ENCODE measurements at regions not wholly inside any gene's neighbourhood (a gene's known extent, or its start where the extent isn't known, plus 50 kb on each side); places are given as distances from the start of the nearest gene placed in this dataset.

DNA sequence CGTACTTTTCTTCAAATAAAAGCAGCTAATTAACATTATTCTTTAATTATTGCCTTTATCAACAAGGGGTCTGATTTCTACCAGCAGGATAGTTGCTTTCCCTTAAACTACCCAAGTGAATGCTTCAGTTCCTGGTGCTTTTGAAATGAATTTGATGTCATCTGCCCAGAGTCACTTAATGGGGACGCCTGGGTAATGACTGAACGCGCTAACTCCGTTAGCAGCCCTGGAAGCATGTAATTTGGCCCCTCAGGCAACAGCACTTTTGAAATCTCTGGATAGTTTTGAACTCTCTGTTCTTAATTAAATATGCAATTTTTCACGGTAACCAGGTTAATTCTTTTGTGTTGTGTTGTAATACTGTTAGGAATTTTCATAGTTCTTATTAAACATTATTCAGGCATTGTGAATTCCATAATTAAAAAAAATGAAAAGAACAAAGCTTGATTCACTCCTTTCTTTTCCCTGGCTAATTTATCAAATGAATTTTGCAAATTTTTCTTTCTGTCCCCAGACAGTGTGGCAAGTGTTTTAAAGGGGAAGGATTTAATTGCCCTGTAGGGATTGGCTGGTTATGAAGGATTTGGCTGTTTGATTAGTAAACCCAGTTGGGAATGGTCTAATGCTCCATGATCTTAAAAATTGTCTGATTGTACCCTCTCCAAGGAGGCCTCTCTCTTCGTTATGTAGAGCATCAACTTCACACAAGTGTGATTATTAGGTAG lies 137.5 kb upstream of the MYL2 start:
- TF ChIP-seq CTCF (IDR thresholded peaks at IDR 0.05), result no peak
- no peak for TF ChIP-seq EP300 (IDR thresholded peaks at IDR 0.05)
- no peak for TF ChIP-seq POLR2AphosphoS5 (IDR thresholded peaks at IDR 0.05)
